Suprapubic skin (tissue), 4 donors: ENCODE measurements at regions not wholly inside any gene's neighbourhood (a gene's known extent, or its start where the extent isn't known, plus 50 kb on each side); places are given as distances from the start of the nearest gene placed in this dataset.

ENCODE experiments used
- CTCF ChIP-seq, 2 donors: fragments of 200-600 bp in 1 of 2; fragments of 450-650 bp in 1 of 2; sonication (generic) in 1 of 2; IDR thresholded peaks; one replicate each; pipeline ENCODE4 v1.5.1; 2016 to 2019; ENCODE audit warnings: antibody characterized with exemption in 2 of 2, mild to moderate bottlenecking in 1 of 2, moderate library complexity in 1 of 2
- EP300 ChIP-seq: sonication (generic); formaldehyde crosslinking; IDR thresholded peaks from one replicate; pipeline ENCODE4 v1.6.1; 2017; ENCODE audit warnings: antibody characterized with exemption
- POLR2A ChIP-seq, 2 donors: fragments of 450-650 bp; IDR thresholded peaks; one replicate each; pipeline ENCODE4 v1.6.1; 2017; ENCODE audit warnings: antibody characterized with exemption in 2 of 2, mild to moderate bottlenecking in 2 of 2, moderate library complexity in 2 of 2
- POLR2AphosphoS5 ChIP-seq, 3 donors: sonication (generic); formaldehyde crosslinking; IDR thresholded peaks; one replicate each; pipeline ENCODE4 v1.6.1; 2017; ENCODE audit warnings: antibody characterized with exemption in 3 of 3

DNA sequence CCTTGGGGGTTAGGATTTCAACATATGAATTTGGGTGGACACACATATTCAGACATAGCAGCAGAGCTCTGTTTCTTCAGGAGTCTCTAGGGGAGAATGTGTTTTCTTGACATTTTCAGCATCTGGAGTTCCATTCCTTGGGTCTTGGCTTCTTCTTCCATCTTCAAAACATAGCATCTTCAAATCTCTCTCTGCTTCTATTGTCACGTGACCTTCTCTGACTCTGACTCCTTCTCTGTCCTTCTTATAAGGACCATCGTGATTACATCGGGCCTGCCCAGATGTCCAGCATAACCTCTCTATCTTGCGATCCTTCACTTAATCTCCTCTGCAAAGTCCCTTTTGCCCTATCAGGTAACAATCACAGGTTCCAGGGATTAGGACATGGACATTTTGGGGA, 101.0 kb upstream of the CHD6 start:
- TF ChIP-seq POLR2AphosphoS5 (IDR thresholded peaks at IDR 0.05) (no peak), CTCF (IDR thresholded peaks at IDR 0.05) (no peak), POLR2A (IDR thresholded peaks at IDR 0.05) (no peak), EP300 (no peak)
